Limb (tissue), 2 donors: ENCODE measurements at regions not wholly inside any gene's neighbourhood (a gene's known extent, or its start where the extent isn't known, plus 50 kb on each side); places are given as distances from the start of the nearest gene placed in this dataset.

Source experiments
- DNase-seq, 2 donors: peaks; one replicate each; pipeline ENCODE4 v3.0.0-alpha.2; 2016; ENCODE audit errors: extremely low spot score in 2 of 2

DNA sequence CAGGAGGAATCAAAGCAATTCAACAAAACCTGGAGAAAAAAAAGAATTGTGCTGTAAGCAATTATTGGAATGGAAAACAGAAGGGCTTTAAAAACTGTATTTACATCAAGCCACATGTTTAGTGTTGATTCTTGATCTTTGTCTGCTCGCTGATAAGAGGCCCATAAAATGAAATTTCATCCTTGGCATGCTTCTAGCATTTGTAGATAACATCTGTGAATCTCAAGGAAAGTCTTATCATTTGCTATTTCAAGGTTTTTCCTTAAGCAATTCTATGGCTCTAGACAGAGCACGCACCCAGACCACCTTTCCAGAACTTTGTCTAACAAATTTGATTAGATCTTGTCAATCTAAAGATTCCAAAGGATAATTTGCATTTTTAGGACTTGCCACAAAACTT, 181.0 kb upstream of the FGGY start:
- DNase-seq: no peak

DNA sequence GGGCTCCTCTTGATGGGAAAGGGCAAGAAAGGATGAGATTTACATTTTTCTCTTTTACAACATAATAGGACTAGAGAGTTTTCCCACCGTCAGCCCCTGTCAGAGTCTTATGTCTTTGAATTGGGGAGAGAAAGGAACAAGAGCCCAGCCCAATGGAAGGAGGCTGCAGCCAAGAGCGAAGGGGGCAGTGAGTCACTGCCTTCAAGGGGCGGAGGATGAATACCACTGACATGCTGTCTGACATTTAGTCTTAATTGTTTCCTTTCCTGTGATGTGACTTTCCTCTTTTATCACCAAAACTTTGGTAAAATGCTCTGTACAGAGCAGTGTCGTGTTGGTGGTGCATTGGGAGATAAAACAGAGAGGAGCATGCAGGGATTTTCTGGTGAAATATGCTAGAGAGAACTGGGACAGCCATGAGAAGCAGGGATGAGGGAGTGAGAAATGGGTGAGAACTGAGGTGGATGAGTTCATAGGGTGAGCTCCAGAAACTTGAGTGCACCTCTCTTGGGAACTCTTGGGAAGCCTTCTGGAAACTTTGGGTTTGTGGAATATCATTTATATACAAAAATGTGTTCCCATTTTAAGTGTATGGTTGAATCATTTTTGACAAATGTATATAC, 179.9 kb upstream of the FGGY start:
- DNase-seq: no peak

DNA sequence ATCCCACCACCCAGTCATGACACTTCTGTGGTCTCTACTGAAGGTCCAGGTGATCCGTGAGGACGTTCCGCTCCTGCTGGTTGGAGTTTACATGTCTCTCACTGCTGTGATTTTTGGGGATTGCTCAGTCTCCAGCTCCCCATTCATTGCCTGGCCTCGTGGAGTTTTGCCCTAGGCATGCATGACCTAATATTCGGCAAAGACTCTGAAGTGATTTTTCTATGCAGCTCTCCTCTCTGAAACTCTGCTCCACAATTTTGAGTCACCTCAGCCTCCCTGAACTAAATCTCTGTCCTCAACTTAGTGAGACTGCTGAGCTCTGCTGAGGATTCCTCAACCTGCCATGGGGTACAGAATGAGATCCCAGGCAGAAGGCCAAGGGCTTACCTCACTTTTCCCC, 174.4 kb upstream of the FGGY start:
- no peak for DNase-seq

DNA sequence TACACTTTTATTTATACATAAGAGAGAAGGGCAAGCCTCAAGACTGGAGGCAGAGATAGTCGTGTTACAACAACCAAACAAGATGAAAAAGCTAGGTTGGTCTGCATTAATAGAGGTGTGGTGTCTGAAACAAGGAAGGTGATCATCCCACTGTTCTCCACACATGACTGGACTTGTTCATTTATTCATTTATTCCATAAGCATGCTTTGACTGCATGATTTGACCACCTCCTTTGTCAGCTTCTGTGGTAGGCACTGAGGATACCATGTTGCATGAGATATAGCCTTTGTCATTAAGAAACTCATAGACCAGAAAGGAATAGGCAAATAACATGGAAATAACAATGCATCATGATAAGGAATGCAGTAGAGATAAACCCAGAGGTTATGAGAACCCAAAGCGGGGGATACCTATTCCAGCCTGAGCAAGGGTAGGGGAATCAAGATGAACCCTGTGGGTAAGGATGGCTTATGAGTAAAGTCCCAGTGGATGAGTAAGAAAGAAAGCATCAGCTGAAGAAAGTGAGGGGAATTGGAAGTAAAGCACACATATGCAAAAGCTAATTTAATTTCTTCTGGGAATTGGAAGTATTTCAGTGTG, 173.7 kb upstream of the FGGY start:
- DNase-seq: no peak

DNA sequence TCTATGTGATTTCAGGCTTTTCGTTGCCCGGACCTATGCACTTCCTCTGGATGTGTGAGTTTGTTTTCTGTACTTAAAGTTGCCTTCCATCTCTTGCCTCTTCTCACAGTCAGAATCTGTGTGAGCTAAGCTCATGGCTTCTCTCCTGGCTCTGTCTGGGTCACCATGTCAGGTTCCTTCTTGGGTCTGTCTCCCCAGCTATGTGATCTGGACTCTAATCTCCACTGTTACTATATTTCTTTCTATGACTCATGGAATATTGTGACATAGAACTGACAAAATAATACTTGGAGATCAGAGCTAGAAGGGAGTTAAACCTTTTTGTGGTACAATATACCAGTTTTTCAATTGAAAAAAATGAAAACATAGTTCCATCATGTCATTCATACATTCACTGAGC, 172.7 kb upstream of the FGGY start:
- DNase-seq: no peak

DNA sequence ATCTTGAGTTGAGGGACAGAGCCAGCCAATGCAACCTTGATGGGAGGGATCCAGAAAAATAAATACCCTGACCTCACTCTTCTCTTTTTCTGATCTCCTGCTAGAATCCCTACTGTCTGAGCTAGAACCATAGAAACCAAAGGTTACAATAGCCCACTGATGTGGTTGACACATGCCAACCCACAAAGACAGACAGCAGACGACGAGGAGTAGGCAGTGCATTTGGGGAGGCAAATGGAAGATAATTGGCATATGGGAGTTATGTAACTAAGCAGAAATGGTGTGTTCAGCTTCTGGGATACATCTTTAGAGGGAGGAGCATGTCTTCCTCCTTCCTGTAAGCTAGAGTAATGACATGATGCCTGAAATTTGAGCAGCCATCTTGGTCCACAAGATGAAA, 171.7 kb upstream of the FGGY start:
- no peak for DNase-seq

DNA sequence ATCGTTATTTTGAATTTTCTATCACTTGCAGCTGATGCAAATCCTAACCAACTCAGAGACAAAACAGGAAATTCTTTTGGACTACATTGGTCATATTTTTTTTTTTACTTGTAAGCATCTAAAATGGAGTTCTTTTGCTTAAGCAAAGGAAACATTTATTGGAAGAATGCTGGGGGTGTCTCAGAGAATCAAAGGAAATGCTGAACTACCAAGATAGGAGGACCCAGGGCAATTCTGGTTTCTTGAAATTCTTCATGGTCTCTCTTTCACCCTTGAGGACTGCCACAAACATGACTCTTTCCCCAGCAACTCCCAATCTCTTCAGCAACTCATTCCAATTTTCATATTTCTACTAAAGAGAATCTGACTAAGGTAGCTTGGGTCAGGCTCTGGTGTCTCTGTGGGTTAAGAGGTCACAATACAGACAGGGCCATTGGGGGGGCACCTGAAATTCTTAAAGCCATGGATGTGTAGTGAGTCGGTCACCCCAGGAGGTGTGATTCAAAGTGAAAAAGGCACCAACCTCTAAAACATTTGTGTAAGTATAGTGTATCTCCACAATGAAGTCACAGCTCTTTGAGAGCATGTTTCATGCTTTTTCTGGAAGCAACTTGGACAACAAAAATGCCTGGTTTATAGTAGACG, 171.1 kb upstream of the FGGY start:
- DNase-seq: no peak

DNA sequence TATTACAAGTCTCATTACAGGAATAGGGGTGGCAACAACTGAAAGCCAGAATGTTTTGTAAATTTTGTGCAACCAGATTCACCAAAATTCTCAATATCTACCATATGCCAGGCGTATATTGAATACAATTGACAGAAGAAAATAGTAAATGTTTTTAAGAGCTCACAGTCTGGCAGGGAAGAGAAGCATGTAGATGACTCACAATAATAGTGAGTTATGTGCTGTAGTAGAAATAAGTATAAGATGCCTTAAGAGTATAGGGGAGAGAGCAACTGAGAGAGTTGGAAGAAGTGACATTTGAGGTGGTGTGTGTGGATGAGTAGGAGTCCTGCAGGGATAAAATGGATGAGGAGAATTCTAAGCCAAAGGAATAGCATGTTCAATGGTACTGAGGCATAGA, 170.5 kb upstream of the FGGY start:
- DNase-seq: no peak

DNA sequence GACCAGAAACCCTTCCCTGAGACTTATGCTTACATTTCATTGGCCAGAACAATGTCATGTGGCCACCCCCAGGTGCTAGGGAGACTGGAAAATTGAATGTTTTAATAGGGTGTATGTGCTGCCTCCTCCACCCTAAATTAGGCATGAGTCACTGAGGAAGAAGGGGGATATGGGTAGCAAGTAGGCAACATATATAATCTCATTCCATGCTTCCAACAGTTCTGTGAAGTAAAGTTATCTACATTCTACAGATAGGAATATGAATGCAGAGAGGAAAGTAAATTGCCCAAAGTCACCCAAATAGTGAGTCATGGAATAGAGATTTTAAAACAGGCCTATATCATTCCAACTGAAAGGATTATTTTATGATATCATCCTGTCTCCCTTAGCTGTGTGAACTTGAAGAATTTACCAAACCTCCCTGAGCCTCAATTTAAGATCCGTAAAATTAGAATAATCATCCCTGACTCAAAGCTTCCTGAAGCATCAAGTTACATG, 168.6 kb upstream of the FGGY start:
- no peak for DNase-seq

DNA sequence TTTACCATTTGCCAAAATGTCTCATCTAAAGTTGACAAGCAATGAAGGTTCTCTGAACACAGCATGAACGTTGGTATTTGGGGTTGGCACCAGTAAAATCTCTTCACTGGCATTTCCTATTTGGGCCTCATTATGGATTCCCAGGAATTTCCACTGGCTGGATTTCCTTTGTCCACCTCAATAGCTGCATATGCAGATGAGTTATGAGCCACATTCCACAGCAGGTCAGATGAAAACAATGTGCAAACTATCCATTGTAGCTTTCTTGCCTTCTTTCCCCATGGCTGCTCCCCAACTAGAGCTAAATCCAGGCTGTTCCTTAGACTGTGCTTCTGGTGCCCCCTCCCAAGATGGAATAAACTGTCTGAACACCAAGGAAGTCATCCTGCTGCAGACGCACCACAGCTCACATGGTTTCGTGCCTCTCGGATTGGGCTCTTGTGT, 168.1 kb upstream of the FGGY start:
- no peak for DNase-seq

DNA sequence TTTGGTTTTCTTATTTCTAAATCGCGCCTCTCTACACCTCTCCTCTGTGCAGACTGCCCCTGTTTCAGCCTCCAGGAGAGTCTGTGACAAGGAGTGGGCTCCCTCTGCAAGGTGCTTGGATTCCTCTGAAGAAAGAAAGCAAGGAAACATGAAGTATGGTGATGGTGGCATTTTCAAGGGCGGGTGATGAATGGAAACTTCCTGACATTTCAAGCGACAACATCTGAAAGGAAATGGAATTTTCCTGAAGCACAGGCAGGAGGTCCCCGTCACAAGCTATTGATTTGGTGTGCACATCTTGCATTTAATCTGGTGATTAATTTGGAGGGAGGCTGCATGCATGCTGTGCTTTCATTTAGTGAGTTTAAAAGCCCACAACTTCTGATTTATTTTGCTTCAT, 164.6 kb upstream of the FGGY start:
- DNase-seq: no peak

DNA sequence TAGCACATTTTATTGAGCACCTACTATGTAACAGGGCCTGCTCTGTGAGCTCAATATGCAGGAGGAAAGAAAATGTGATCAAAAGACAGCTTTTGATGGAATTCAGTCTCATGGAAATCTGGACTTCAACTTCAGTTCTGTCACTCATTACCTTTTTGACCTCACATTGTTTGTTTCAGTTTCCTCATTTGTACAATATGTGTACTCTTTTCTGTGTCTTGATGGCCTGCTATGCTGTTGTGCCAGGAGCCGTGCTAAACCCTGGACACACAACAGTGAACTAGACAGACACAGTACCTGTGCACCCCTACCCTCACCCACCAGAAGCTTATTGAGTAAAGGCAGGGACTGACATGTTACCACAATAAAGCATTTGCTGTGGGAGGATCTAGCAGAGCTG, 162.9 kb upstream of the FGGY start:
- DNase-seq: no peak

DNA sequence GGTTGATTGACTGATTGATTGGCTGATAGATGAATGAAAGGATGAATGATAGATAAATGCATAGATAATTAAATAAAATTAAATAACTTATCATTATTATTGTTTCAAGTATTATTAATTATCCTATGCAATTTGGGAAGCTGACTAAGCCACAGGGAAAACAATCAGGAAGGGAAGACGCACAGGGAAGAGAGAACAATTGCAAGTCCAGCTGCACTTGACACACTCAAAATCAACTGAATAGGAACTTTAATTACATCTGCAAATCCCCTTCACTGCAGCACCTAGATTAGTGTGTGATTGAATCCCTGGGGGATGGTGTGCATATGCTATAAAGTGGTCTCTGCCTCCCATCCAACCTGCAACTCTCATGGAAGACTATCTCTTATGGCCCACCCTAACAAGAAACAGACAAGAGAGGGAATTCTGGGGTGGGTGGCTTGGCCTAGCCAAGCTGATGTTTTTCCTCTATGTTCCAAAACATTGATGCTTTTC, 161.1 kb upstream of the FGGY start:
- no peak for DNase-seq

DNA sequence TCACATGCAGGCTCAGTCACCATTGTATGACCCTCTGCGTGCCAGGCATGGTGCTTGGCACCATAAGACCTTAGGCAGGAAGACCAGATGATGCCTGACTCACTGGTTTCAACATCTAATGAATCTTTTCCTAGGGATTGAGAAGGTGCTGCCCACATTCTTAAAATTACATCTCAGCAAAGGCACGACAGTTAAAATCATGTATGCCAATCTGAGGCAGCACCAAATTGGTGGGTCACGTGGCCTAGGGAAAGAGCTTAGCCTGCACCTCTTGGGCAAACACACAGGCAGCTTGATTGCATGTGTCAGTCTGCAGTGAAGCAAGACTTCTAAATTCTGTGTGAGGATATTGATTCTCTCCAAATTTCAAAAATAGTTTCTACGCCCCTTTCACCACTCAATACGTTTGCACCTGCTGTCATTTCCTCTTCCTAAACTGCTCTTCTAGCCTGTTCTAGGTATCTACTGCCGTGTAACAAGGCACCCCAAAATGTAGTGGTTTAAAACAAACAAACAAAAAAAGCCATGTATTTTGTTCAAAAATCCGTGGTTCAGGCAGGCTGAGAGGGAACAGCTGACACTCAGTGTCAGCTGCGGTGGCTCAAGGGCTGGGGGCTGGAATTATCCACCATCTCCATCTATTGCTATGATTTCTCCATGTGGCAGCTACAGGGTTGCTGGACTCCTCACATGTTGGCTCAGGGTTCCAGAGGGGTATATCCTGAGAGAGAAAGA, 160.2 kb upstream of the FGGY start:
- DNase-seq: no peak

DNA sequence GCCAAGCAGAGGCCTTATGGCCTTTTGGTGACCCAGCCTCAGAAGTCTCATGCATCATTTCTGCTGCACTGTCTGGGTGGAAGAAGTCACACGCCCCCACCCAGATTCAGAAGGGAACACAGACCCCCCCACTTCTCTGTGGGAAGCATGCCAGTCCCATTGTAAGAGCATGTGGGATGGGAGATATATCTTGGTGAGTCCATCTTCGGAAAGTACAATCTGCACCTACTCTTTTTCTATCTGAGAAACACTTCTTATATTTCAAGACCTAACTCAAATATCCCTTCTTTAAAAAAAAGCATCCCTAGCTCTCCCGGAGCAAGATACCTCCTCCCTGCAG, 159.6 kb upstream of the FGGY start:
- no peak for DNase-seq

DNA sequence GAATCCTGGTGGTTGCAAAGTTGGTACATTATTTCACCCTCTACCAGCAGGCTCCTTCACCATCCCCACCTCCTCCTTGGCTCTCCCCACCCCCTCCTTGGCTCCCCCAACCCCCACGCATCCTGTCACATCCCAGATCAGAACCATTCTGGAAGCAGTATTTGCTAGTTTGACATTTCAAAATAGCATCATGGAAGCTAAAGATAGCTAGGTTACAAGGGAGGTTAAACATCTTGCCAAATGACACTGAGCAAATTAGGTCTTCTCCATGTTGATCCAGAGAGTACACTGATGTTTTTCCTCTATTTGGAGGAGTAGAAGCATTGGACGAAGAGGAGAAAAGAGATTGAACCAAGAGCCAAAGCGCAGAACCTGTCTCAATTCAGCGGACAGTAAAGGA, 158.9 kb upstream of the FGGY start:
- no peak for DNase-seq

DNA sequence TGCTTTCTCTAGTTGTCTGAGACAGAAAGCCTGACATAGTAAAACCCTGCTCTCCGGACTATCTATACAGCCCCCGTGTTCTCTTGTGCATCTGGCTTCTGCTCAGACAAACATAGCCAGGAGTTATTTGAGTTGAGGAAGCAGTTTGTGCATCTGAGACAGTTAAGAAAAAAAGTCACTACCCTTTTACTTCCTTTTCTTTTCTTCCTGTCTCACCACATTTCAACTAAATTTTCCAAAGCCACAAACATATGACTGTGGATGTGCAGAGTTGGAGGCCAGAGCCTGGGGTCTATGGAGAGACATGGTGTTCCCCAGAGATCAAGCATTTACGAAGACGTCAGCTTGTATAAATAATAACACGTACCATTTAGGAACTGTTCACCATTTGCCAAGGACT, 158.5 kb upstream of the FGGY start:
- no peak for DNase-seq

DNA sequence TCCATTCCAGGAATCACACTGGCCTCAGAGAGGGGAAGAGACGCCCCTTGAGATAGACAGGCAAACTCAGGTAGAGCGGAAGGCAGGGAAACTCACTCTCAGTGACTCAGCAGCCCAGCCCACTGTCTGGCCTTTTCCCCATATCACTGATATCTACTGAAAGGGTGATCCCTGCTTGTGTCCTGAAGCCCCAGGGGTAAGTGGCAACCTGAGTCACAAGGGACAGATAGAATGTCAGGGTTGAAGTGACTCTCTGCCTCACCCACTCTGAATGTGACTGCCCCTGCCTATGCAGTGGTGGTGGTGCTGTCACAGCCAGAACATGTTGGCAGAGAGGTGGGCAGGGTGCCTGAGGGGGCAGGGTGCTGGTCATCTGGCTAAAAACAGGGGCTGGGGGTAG, 157.5 kb upstream of the FGGY start:
- DNase-seq: no peak

DNA sequence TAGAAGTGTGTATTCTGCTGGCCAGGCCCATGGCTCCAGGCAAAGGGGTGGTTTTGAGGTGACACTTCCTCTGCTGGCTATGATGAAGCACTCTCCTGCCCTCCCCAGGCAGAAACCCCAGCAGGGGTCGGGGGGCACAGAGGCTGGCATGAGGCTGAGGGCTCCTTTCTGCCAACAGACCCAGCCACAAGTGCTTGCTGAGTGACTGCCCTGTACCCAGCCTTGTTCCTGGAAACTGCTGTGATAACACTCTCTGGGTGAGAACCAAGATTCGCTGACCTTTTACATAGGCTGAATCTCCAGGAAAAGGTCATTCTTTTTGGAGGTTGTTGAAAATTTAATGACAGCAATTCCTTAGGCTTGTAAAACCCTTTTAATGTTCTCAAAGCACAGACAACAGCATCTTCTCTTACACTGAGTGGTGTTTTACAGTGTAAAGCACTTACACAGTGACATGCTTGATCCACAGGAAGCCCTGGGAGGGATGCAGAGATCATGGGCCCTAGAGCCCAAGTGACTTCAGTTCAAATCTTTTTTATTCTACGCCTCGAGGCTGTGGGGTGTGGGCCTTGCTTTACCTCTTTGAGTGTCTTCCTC, 155.5 kb upstream of the FGGY start:
- no peak for DNase-seq

DNA sequence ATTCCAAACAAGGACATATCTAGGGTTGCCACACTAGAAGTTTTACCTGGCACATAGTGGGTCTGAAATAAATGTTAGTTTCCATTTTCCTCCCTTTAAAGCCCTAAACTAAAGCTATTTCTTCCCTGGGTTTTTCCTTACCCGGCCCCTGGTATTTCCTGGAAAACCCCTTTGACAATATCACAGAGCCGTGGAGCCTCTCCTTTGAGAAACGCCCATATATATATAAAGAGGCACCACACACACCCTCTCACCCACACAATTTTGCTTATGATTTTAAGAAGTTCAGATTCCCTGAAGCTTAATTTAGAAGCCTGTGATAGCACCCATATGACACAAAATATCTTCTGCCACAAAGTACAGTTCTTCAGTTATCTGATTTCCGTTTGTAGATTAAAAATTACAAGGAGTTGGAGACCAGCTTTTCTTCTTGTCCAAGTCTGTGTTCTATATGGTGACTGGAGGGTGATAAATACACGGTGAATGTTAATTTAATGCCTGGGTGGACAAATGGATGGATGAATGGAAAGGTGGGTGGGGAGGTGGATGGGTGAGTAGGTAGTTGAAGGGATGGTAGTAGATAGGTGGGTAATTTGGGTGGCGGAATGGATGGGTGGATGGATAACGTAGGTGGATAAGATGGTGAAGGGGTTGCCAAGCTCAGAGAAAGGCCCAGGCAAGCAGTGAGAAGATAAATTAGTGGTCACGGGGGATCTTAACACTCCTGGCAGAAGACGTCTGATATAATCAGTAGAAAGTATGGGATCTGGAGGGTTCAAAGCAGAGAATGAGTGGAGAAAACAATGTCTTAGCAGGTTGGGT, 154.4 kb upstream of the FGGY start:
- no peak for DNase-seq

DNA sequence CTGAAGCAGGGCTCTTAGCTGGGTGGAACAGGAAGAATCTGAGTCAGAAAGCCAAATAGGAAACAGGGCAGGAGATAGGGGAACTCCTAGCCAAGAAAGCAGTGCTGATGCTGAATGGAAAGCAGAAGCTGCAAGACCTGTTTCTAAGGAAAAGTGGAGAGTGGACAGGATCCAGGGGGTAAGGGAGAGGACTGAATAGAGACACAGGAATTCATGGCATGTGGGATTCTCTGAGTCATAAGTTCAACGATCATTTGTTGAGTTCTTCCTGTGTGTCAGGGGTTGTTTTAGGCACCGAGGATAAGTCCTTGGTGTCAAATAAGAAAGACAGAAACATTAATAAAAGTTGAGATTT, 153.8 kb upstream of the FGGY start:
- no peak for DNase-seq
